Tibial nerve (tissue), 4 donors: ENCODE measurements at regions not wholly inside any gene's neighbourhood (a gene's known extent, or its start where the extent isn't known, plus 50 kb on each side); places are given as distances from the start of the nearest gene placed in this dataset.

ENCODE experiments used
- EP300 ChIP-seq, 2 donors: sonication (generic); formaldehyde crosslinking; IDR thresholded peaks; one replicate each; pipeline ENCODE4 v1.6.1; 2017; ENCODE audit warnings: antibody characterized with exemption in 2 of 2, mild to moderate bottlenecking in 1 of 2
- POLR2A ChIP-seq, 2 donors: fragments of 450-650 bp; IDR thresholded peaks; one replicate each; pipeline ENCODE4 v1.6.1; 2017; ENCODE audit warnings: antibody characterized with exemption in 2 of 2, mild to moderate bottlenecking in 2 of 2, moderate library complexity in 2 of 2
- TF ChIP-seq, protein P1 (sequence below), 5 experiments: fragments of 200-600 bp in 3 of 5; fragments of 450-650 bp in 2 of 5; sonication (generic) in 3 of 5; IDR thresholded peaks; one replicate each; pipeline ENCODE4 v1.5.1; 2016 to 2019; ENCODE audit warnings: antibody characterized with exemption in 5 of 5, mild to moderate bottlenecking in 3 of 5, moderate library complexity in 2 of 5

DNA sequence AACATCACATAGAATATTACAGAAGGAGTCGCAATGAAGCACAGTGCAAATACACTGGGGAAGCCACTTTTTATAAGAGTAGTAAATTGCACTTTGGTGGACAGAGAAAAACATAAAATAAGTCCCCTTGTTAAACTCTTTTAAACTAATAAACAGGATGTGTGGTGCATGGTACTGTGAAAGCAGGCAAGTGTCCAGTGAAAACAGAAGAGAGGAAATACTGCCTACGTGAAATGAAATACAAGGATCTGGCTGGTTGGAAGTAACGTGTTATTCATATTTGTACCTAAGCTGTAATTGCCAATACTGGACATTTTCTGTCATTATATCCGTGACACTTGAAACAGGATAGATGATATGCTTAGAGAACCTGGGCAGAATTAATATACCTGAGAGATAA, 191.9 kb upstream of the SLC27A6 start:
- TF ChIP-seq EP300 (IDR thresholded peaks at IDR 0.05) (no peak), POLR2A (IDR thresholded peaks at IDR 0.05) (no peak)
- TF ChIP-seq, protein P1, sequence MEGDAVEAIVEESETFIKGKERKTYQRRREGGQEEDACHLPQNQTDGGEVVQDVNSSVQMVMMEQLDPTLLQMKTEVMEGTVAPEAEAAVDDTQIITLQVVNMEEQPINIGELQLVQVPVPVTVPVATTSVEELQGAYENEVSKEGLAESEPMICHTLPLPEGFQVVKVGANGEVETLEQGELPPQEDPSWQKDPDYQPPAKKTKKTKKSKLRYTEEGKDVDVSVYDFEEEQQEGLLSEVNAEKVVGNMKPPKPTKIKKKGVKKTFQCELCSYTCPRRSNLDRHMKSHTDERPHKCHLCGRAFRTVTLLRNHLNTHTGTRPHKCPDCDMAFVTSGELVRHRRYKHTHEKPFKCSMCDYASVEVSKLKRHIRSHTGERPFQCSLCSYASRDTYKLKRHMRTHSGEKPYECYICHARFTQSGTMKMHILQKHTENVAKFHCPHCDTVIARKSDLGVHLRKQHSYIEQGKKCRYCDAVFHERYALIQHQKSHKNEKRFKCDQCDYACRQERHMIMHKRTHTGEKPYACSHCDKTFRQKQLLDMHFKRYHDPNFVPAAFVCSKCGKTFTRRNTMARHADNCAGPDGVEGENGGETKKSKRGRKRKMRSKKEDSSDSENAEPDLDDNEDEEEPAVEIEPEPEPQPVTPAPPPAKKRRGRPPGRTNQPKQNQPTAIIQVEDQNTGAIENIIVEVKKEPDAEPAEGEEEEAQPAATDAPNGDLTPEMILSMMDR (IDR thresholded peaks at IDR 0.05) = no peak
